BLaER1 (cell line): ENCODE measurements at regions not wholly inside any gene's neighbourhood (a gene's known extent, or its start where the extent isn't known, plus 50 kb on each side); places are given as distances from the start of the nearest gene placed in this dataset.
"Not testable (repeated sequence)": the region's sequence is repeated elsewhere in the genome, so short reads cannot be mapped to it uniquely, and the experiment has no call there.

Experiments
- H3K27ac ChIP-seq: shearing (Covaris generic); formaldehyde crosslinking; 2 replicates; pipeline ENCODE4 v1.8.1; 2022
- H3K27me3 ChIP-seq: shearing (Covaris generic); formaldehyde crosslinking; 2 replicates; pipeline ENCODE4 v1.8.1; 2022
- H3K36me3 ChIP-seq: shearing (Covaris generic); formaldehyde crosslinking; 2 replicates; pipeline ENCODE4 v1.8.1; 2022
- H3K4me1 ChIP-seq: shearing (Covaris generic); formaldehyde crosslinking; 2 replicates; pipeline ENCODE4 v1.8.1; 2022
- H3K4me2 ChIP-seq: shearing (Covaris generic); formaldehyde crosslinking; 2 replicates; pipeline ENCODE4 v1.8.1; 2022
- H3K4me3 ChIP-seq: shearing (Covaris generic); formaldehyde crosslinking; 2 replicates; pipeline ENCODE4 v1.8.1; 2022
- H3K9ac ChIP-seq: shearing (Covaris generic); formaldehyde crosslinking; 2 replicates; pipeline ENCODE4 v1.8.1; 2022
- H3K9me3 ChIP-seq: shearing (Covaris generic); formaldehyde crosslinking; 2 replicates; pipeline ENCODE4 v1.8.1; 2022
- H4K20me1 ChIP-seq: shearing (Covaris generic); formaldehyde crosslinking; 2 replicates; pipeline ENCODE4 v1.8.1; 2022

GRCh38 chr21:6157515-6157914 is 4363.9 kb upstream of the TPTE start:
- H3K4me1 ChIP-seq, H4K20me1 ChIP-seq, H3K27ac ChIP-seq, H3K4me3 ChIP-seq, H3K36me3 ChIP-seq, H3K9ac ChIP-seq, H3K27me3 ChIP-seq, H3K9me3 ChIP-seq, H3K4me2 ChIP-seq: not testable (repeated sequence)

DNA sequence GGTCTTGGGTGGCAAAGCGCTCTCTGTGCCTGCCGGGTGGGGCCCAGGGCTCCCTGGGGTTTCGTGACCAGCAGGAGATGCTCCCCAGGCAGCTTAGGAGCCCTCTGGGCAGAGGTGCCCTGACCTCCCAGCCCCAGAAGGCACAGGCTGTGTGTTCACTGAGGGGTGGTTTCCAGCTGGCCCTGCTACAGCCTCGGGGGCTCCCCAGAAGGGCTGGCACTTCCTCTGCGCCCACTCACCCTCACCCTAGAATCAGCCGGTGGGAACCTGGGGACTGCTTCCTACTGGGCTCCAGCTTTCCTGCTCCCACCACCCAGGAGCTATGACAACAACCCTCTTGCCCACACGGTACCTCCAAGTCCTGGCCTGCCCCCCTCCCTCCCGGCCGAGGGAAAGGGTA is 4363.2 kb upstream of the TPTE start:
- not testable (repeated sequence) for H3K9me3 ChIP-seq, H3K27me3 ChIP-seq, H3K4me1 ChIP-seq, H3K4me2 ChIP-seq, H3K27ac ChIP-seq, H3K4me3 ChIP-seq, H4K20me1 ChIP-seq, H3K36me3 ChIP-seq, H3K9ac ChIP-seq
